MCF 10A (cell line): ENCODE measurements at regions not wholly inside any gene's neighbourhood (a gene's known extent, or its start where the extent isn't known, plus 50 kb on each side); places are given as distances from the start of the nearest gene placed in this dataset.
A peak's percentile ranks its signal among the peaks of the same experiment; 100 is the strongest.

Experiments used
- BruUV-seq: library from RNA; stranded (reverse); fragments of 400-500 nt; replicated peaks from 2 replicates; lab custom pipeline; 2021; lab: Mats Ljungman, UMichigan
- CTCF ChIA-PET: fragments of 300-600 bp; sonication (Branson Sonifier 250); formaldehyde crosslinking; extraction: SDS; loops from one replicate; lab custom pipeline; 2021; ENCODE audit warnings: antibody characterized with exemption, inconsistent platforms; lab: Yijun Ruan, JAX
- POLR2A ChIA-PET: fragments of 300-600, 350-650 bp; sonication (Branson Sonifier 250); formaldehyde crosslinking; extraction: SDS; loops from one replicate; lab custom pipeline; 2020; ENCODE audit warnings: antibody characterized with exemption, inconsistent platforms; lab: Yijun Ruan, JAX
- DNase-seq: peaks from one replicate; pipeline ENCODE4 v3.0.0-alpha.2; 2018; ENCODE audit not compliant: unreplicated experiment
- H3K27ac Mint-ChIP-seq: one replicate; pipeline ENCODE4 v1.8.0; 2022; ENCODE audit warnings: mild to moderate bottlenecking, low read depth, mixed read lengths; ENCODE audit not compliant: unreplicated experiment
- H3K27me3 Mint-ChIP-seq: one replicate; pipeline ENCODE4 v1.8.0; 2022; ENCODE audit warnings: mixed read lengths; ENCODE audit not compliant: insufficient read depth, unreplicated experiment
- H3K36me3 Mint-ChIP-seq: one replicate; pipeline ENCODE4 v1.8.0; 2022; ENCODE audit warnings: mild to moderate bottlenecking, moderate library complexity, mixed read lengths; ENCODE audit not compliant: insufficient read depth, unreplicated experiment
- H3K4me1 Mint-ChIP-seq: one replicate; pipeline ENCODE4 v1.8.0; 2022; ENCODE audit warnings: mixed read lengths; ENCODE audit not compliant: insufficient read depth, unreplicated experiment
- H3K4me3 Mint-ChIP-seq: one replicate; pipeline ENCODE4 v1.8.0; 2022; ENCODE audit warnings: mild to moderate bottlenecking, moderate library complexity, mixed read lengths; ENCODE audit not compliant: unreplicated experiment
- H3K9me3 Mint-ChIP-seq: one replicate; pipeline ENCODE4 v1.8.0; 2022; ENCODE audit warnings: mixed read lengths; ENCODE audit not compliant: unreplicated experiment
- CTCF ChIP-seq: fragments of 200-600 bp; IDR thresholded peaks from one replicate; pipeline ENCODE4 v1.8.0; 2022; ENCODE audit warnings: antibody characterized with exemption, mild to moderate bottlenecking; ENCODE audit not compliant: unreplicated experiment
- intact Hi-C: fragments of 100-400 bp; cut with micrococcal nuclease; formaldehyde crosslinking; loops from 2 replicates; pipeline ENCODE4 v1.14.1; 2022

- peak overlapping the region; percentile 23 for H3K27ac Mint-ChIP-seq
- no peaks in the 10 kb centered on the region for H3K27me3 Mint-ChIP-seq
- no TSS peak for BruUV-seq
- no peak overlapping the region for H3K4me3 Mint-ChIP-seq
- no peaks in the 10 kb centered on the region for H3K9me3 Mint-ChIP-seq
- H3K36me3 Mint-ChIP-seq, result no peaks in the 10 kb centered on the region
- no peak for DNase-seq
- no peaks in the 10 kb centered on the region for H3K4me1 Mint-ChIP-seq
- ChIA-PET POLR2A (no interaction called here), CTCF (interaction anchor here (3.6 kb wide), 1 partner anchor 9 kb away, joined by 20 read pairs; no protein-coding TSS in a partner anchor)
- TF ChIP-seq CTCF, result no peak
- intact Hi-C loops, result loop anchor here (10.0 kb wide), 1 partner anchor 1580 kb away; no protein-coding TSS in a partner anchor
These were observed 1698.4 kb upstream of the SLC10A2 start for GRCh38 chr13:104764600-104764999.

- Mint-ChIP-seq H3K9me3 (no peaks in the 10 kb centered on the region), H3K27me3 (no peaks in the 10 kb centered on the region), H3K4me1 (peaks cover 4% of the 10 kb centered on the region), H3K36me3 (no peaks in the 10 kb centered on the region), H3K4me3 (no peak overlapping the region), H3K27ac (no peak overlapping the region)
- ChIA-PET CTCF (interaction anchor here (0.6 to 0.7 kb wide), 2 partner anchors 1647 to 1844 kb away, joined by 3 read pairs; no protein-coding TSS in a partner anchor), POLR2A (interaction anchor here (0.7 kb wide), 2 partner anchors 585 to 822 kb away, joined by 3 read pairs; no protein-coding TSS in a partner anchor)
- no TSS peak for BruUV-seq
- DNase-seq, result no peak
- intact Hi-C loops, result no loop called here
- no peak for TF ChIP-seq CTCF
These were observed 1692.9 kb upstream of the SLC10A2 start for GRCh38 chr13:104759069-104759468.

GRCh38 chr13:104757712-104758111, 1691.5 kb upstream of the SLC10A2 start:
- no TSS peak for BruUV-seq
- CTCF ChIA-PET, result no interaction called here
- TF ChIP-seq CTCF, result no peak
- Mint-ChIP-seq H3K27me3 (no peaks in the 10 kb centered on the region), H3K27ac (no peak overlapping the region), H3K4me3 (no peak overlapping the region), H3K36me3 (no peaks in the 10 kb centered on the region), H3K4me1 (peaks cover 4% of the 10 kb centered on the region), H3K9me3 (no peaks in the 10 kb centered on the region)
- peak; percentile 52 for DNase-seq
- POLR2A ChIA-PET, result interaction anchor here (0.7 to 0.8 kb wide), 2 partner anchors 22 to 1328 kb away, joined by 3 to 4 read pairs; no protein-coding TSS in a partner anchor
- intact Hi-C loops, result no loop called here

- no peaks in the 10 kb centered on the region for H3K4me1 Mint-ChIP-seq
- no TSS peak for BruUV-seq
- TF ChIP-seq CTCF, result no peak
- H3K36me3 Mint-ChIP-seq, result no peaks in the 10 kb centered on the region
- POLR2A ChIA-PET, result interaction anchor here (0.7 kb wide), 1 partner anchor 165 kb away, joined by 3 read pairs; no protein-coding TSS in a partner anchor
- H3K9me3 Mint-ChIP-seq, result no peaks in the 10 kb centered on the region
- intact Hi-C loops, result no loop called here
- CTCF ChIA-PET, result interaction anchor here (0.6 to 1.0 kb wide), 3 partner anchors 10 to 971 kb away, joined by 3 read pairs; no protein-coding TSS in a partner anchor
- no peak overlapping the region for H3K27ac Mint-ChIP-seq
- H3K4me3 Mint-ChIP-seq, result no peak overlapping the region
- DNase-seq, result no peak
- H3K27me3 Mint-ChIP-seq, result no peaks in the 10 kb centered on the region
These were observed 1684.2 kb upstream of the SLC10A2 start for GRCh38 chr13:104750377-104750776.
